Neutrophil (primary cell): ENCODE measurements at regions not wholly inside any gene's neighbourhood (a gene's known extent, or its start where the extent isn't known, plus 50 kb on each side); places are given as distances from the start of the nearest gene placed in this dataset.

Source experiments
- H3K27ac ChIP-seq: fragments of 200-600 bp; sonication (generic); 2 replicates; pipeline ENCODE4 v1.5.1; 2016; ENCODE audit warnings: mild to moderate bottlenecking, moderate library complexity
- H3K27me3 ChIP-seq: fragments of 200-600 bp; sonication (generic); 2 replicates; pipeline ENCODE4 v1.6.0; 2016; ENCODE audit warnings: mild to moderate bottlenecking
- H3K36me3 ChIP-seq: fragments of 200-600 bp; sonication (generic); 2 replicates; pipeline ENCODE4 v1.5.1; 2017
- H3K4me1 ChIP-seq, 2 experiments: fragments of 200-600 bp in 1 of 2; sonication (generic) in 1 of 2; 1 replicate in 1 of 2; 2 replicates in 1 of 2; pipeline versions ENCODE4 v1.5.1 to v1.6.1; 2013 to 2016; ENCODE audit warnings: low read depth in 1 of 2, low read length in 1 of 2, mild to moderate bottlenecking in 1 of 2, moderate library complexity in 1 of 2; ENCODE audit not compliant: control insufficient read depth in 1 of 2, insufficient read depth in 1 of 2
- H3K4me3 ChIP-seq, 2 experiments: fragments of 200-600 bp in 1 of 2; sonication (generic) in 1 of 2; 1 replicate in 1 of 2; 2 replicates in 1 of 2; pipeline ENCODE4 v1.5.1; 2013 to 2016; ENCODE audit warnings: low read depth in 1 of 2, low read length in 1 of 2, mild to moderate bottlenecking in 1 of 2, moderate library complexity in 1 of 2
- H3K9me3 ChIP-seq: fragments of 200-600 bp; sonication (generic); 2 replicates; pipeline ENCODE4 v1.5.1; 2016
- CTCF ChIP-seq: fragments of 200-600 bp; sonication (generic); IDR thresholded peaks from 2 replicates; pipeline ENCODE4 v1.5.1; 2016; ENCODE audit warnings: antibody characterized with exemption

- no peaks in the 10 kb centered on the region for H3K27me3 ChIP-seq
- no peak for TF ChIP-seq CTCF
- no peak overlapping the region for H3K27ac ChIP-seq
- no peaks in the 10 kb centered on the region for H3K36me3 ChIP-seq
- no peaks in the 10 kb centered on the region for H3K4me1 ChIP-seq
- H3K9me3 ChIP-seq: no peaks in the 10 kb centered on the region
- H3K4me3 ChIP-seq: no peak overlapping the region
Observed at GRCh38 chr19:13644645-13645044, 119.7 kb upstream of the MRI1 start.

DNA sequence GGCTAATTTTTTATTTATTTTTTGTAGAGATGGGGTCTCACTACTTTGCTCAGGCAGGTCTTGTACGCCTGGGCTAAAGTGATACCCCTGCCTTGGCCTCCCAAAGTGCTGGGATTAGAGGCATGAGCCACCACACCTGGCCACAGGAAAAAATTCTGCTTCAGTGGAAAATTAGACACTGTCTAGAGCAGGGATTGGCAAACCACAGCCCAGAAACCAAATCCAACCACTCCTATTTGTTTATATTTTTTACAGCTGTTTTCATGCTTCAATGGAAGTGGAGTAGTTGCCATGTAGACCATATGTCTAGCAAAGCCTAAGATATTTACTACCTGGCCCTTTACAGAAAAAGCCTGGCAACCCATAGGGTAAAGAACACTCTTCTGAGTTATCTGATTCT, 123.7 kb upstream of the MRI1 start:
- Histone ChIP-seq H3K4me1 (no peaks in the 10 kb centered on the region), H3K4me3 (no peak overlapping the region), H3K9me3 (no peaks in the 10 kb centered on the region), H3K36me3 (no peaks in the 10 kb centered on the region), H3K27me3 (no peaks in the 10 kb centered on the region), H3K27ac (no peak overlapping the region)
- TF ChIP-seq CTCF: no peak

DNA sequence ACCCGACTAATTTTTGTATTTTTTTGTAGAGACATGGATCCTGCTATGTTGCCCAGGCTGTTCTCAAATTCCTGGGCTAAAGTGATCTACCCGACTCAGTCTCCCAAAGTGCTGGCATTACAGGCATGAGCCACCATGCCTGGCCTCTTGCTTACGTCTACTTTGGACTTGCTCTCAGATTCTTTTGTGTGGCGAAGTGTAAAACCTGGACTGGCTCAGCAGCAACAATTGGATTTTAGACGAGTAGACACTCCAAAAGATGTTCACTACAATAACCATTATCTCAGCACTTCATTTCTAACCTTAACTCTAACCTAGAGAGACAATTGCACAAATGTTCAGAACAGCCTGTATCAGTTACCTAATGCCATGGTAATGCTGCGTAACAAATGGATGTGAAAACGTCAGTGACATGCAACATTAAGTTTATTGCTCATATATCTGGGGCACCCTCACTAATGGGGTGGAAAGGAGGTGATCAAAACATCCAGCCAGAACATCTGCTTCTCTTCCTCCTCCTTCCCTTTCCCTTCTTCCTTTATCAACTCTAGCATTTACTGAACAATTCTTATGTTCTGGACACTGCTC, 124.9 kb upstream of the MRI1 start:
- Histone ChIP-seq H3K4me1 (no peaks in the 10 kb centered on the region), H3K36me3 (no peaks in the 10 kb centered on the region), H3K4me3 (no peak overlapping the region), H3K27me3 (no peaks in the 10 kb centered on the region), H3K9me3 (no peaks in the 10 kb centered on the region), H3K27ac (no peak overlapping the region)
- TF ChIP-seq CTCF: no peak

DNA sequence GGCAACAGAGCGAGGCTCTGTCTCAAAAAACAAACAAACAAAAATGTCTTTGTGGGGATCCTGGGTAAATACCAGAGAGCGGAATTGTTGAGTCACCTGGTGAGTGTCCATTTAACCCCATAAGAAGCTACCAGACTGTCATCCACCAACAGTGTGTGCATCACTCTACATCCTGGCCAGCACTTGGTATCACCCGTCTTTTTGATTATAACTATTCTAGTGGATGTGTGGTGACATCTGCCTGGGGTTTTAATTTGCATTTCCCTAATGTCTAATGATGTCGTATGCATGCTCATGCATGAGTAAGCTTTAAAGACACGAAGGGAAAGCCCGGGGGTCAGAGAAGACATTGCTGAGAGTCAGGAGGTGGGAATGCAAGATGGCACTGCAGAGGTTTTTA, 126.7 kb upstream of the MRI1 start:
- no peaks in the 10 kb centered on the region for H3K36me3 ChIP-seq
- TF ChIP-seq CTCF: no peak

DNA sequence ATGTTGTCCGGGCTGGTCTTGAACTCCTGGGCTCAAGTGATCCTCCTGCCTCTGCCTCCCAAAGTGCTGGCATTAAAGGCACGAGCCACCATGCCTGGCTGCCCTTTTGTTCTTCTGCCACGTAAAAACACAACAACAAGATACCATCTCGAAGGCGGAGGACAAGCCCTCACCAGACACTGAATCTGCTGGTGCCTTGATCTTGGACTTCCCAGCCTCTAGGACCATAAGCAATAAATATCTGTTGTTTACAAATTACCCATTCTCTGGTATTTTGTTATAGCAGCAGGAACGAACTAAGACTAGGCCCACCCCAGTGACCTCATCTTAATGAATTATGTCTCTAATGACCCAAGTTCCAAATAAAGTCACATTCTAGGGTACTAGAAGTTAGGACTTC, 128.4 kb upstream of the CACNA1A start:
- no peak for TF ChIP-seq CTCF
- H3K27me3 ChIP-seq: no peaks in the 10 kb centered on the region
- H3K9me3 ChIP-seq: no peaks in the 10 kb centered on the region
- H3K36me3 ChIP-seq: no peaks in the 10 kb centered on the region
- H3K4me1 ChIP-seq: no peaks in the 10 kb centered on the region
- H3K4me3 ChIP-seq: no peak overlapping the region
- H3K27ac ChIP-seq: no peak overlapping the region

More for the DNA sequence above, 126.7 kb upstream of the MRI1 start:
- Histone ChIP-seq H3K27ac (no peak overlapping the region), H3K9me3 (no peaks in the 10 kb centered on the region), H3K4me1 (no peaks in the 10 kb centered on the region), H3K4me3 (no peak overlapping the region), H3K27me3 (no peaks in the 10 kb centered on the region)

- Histone ChIP-seq H3K9me3 (no peaks in the 10 kb centered on the region), H3K4me1 (no peaks in the 10 kb centered on the region), H3K27ac (no peak overlapping the region), H3K4me3 (no peak overlapping the region), H3K27me3 (no peaks in the 10 kb centered on the region), H3K36me3 (no peaks in the 10 kb centered on the region)
- TF ChIP-seq CTCF: no peak
Observed at GRCh38 chr19:13633522-13633922, 127.2 kb upstream of the CACNA1A start.
